ENCODE measurements at regions not wholly inside any gene's neighbourhood (a gene's known extent, or its start where the extent isn't known, plus 50 kb on each side); places are given as distances from the start of the nearest gene placed in this dataset.
"Not testable (repeated sequence)": the region's sequence is repeated elsewhere in the genome, so short reads cannot be mapped to it uniquely, and the experiment has no call there.

GRCh38 chr13:21246761-21247452 lies 70.4 kb downstream of the MRPL57 start:
- no peak overlapping the region for H3K27ac ChIP-seq
- H3K27me3 ChIP-seq (ENCODE audit: control insufficient read depth, insufficient read depth, low read length), result no peaks in the 10 kb centered on the region
- no peaks in the 10 kb centered on the region for H3K36me3 ChIP-seq (ENCODE audit: control insufficient read depth, insufficient read depth, low read length)
- no peak overlapping the region for H2AFZ ChIP-seq
- TF ChIP-seq CTCF (IDR thresholded peaks at IDR 0.05), result no peak
- no peak overlapping the region for H3K9ac ChIP-seq
- no peak overlapping the region for H3K4me3 ChIP-seq (ENCODE audit: low read depth, low read length)
- H3K4me1 ChIP-seq, result peaks cover 2% of the 10 kb centered on the region
- H3K4me2 ChIP-seq (ENCODE audit: low read length), result no peak overlapping the region
- H3K79me2 ChIP-seq, result no peaks in the 10 kb centered on the region
- H3K9me3 ChIP-seq (ENCODE audit: control insufficient read depth, low read length), result no peaks in the 10 kb centered on the region

- TF ChIP-seq CTCF (IDR thresholded peaks at IDR 0.05), result no peak
- no peaks in the 10 kb centered on the region for H3K79me2 ChIP-seq
- H2AFZ ChIP-seq, result no peak overlapping the region
- no peak overlapping the region for H3K9ac ChIP-seq
- no peaks in the 10 kb centered on the region for H3K27me3 ChIP-seq (ENCODE audit: control insufficient read depth, insufficient read depth, low read length)
- no peak overlapping the region for H3K4me3 ChIP-seq (ENCODE audit: low read depth, low read length)
- no peak overlapping the region for H3K27ac ChIP-seq
- no peaks in the 10 kb centered on the region for H3K4me1 ChIP-seq
- H3K4me2 ChIP-seq (ENCODE audit: low read length), result no peak overlapping the region
- no peaks in the 10 kb centered on the region for H3K36me3 ChIP-seq (ENCODE audit: control insufficient read depth, insufficient read depth, low read length)
- H3K9me3 ChIP-seq (ENCODE audit: control insufficient read depth, low read length), result no peaks in the 10 kb centered on the region
These were observed 79.9 kb downstream of the MRPL57 start for GRCh38 chr13:21256351-21256761.

GRCh38 chr13:21256891-21257290 lies 80.4 kb downstream of the MRPL57 start:
- Histone ChIP-seq H3K9ac (no peak overlapping the region), H3K27ac (no peak overlapping the region), H3K9me3 (ENCODE audit: control insufficient read depth, low read length) (no peaks in the 10 kb centered on the region), H2AFZ (no peak overlapping the region), H3K79me2 (no peaks in the 10 kb centered on the region), H3K4me3 (ENCODE audit: low read depth, low read length) (no peak overlapping the region), H3K36me3 (ENCODE audit: control insufficient read depth, insufficient read depth, low read length) (no peaks in the 10 kb centered on the region), H3K4me2 (ENCODE audit: low read length) (no peak overlapping the region), H3K4me1 (no peaks in the 10 kb centered on the region), H3K27me3 (ENCODE audit: control insufficient read depth, insufficient read depth, low read length) (no peaks in the 10 kb centered on the region)
- no peak for TF ChIP-seq CTCF (IDR thresholded peaks at IDR 0.05)

GRCh38 chr13:21259571-21260455 lies 83.4 kb downstream of the MRPL57 start:
- no peak overlapping the region for H3K4me2 ChIP-seq (ENCODE audit: low read length)

GRCh38 chr13:21260561-21261290 lies 84.3 kb downstream of the MRPL57 start:
- not testable (repeated sequence) for H3K4me3 ChIP-seq (ENCODE audit: low read depth, low read length); H3K4me1 ChIP-seq; H3K27me3 ChIP-seq (ENCODE audit: control insufficient read depth, insufficient read depth, low read length); H2AFZ ChIP-seq; H3K4me2 ChIP-seq (ENCODE audit: low read length); H3K27ac ChIP-seq; H3K36me3 ChIP-seq (ENCODE audit: control insufficient read depth, insufficient read depth, low read length); H3K9me3 ChIP-seq (ENCODE audit: control insufficient read depth, low read length); H3K79me2 ChIP-seq; H3K9ac ChIP-seq

More at GRCh38 chr13:21259571-21260455, 83.4 kb downstream of the MRPL57 start:
- H3K36me3 ChIP-seq (ENCODE audit: control insufficient read depth, insufficient read depth, low read length), result no peaks in the 10 kb centered on the region
- no peak overlapping the region for H2AFZ ChIP-seq
- no peak overlapping the region for H3K27ac ChIP-seq
- no peaks in the 10 kb centered on the region for H3K79me2 ChIP-seq
- H3K9me3 ChIP-seq (ENCODE audit: control insufficient read depth, low read length), result no peaks in the 10 kb centered on the region
- TF ChIP-seq CTCF (IDR thresholded peaks at IDR 0.05), result no peak
- H3K9ac ChIP-seq, result no peak overlapping the region
- H3K4me1 ChIP-seq, result no peaks in the 10 kb centered on the region
- H3K27me3 ChIP-seq (ENCODE audit: control insufficient read depth, insufficient read depth, low read length), result no peaks in the 10 kb centered on the region
- H3K4me3 ChIP-seq (ENCODE audit: low read depth, low read length), result no peak overlapping the region

GRCh38 chr13:21261487-21262216 lies 85.2 kb downstream of the MRPL57 start:
- not testable (repeated sequence) for H3K9me3 ChIP-seq (ENCODE audit: control insufficient read depth, low read length); H3K4me3 ChIP-seq (ENCODE audit: low read depth, low read length); H2AFZ ChIP-seq; H3K9ac ChIP-seq; H3K79me2 ChIP-seq; H3K27me3 ChIP-seq (ENCODE audit: control insufficient read depth, insufficient read depth, low read length); H3K4me1 ChIP-seq; H3K4me2 ChIP-seq (ENCODE audit: low read length); H3K27ac ChIP-seq; H3K36me3 ChIP-seq (ENCODE audit: control insufficient read depth, insufficient read depth, low read length)

- H3K27me3 ChIP-seq (ENCODE audit: control insufficient read depth, insufficient read depth, low read length); H3K79me2 ChIP-seq; H2AFZ ChIP-seq; H3K4me1 ChIP-seq; H3K4me2 ChIP-seq (ENCODE audit: low read length); H3K27ac ChIP-seq; H3K4me3 ChIP-seq (ENCODE audit: low read depth, low read length); H3K9ac ChIP-seq; H3K36me3 ChIP-seq (ENCODE audit: control insufficient read depth, insufficient read depth, low read length); H3K9me3 ChIP-seq (ENCODE audit: control insufficient read depth, low read length): not testable (repeated sequence)
These were observed 87.5 kb downstream of the MRPL57 start for GRCh38 chr13:21263909-21264308.
